ENCODE measurements at regions not wholly inside any gene's neighbourhood (a gene's known extent, or its start where the extent isn't known, plus 50 kb on each side); places are given as distances from the start of the nearest gene placed in this dataset.

DNA sequence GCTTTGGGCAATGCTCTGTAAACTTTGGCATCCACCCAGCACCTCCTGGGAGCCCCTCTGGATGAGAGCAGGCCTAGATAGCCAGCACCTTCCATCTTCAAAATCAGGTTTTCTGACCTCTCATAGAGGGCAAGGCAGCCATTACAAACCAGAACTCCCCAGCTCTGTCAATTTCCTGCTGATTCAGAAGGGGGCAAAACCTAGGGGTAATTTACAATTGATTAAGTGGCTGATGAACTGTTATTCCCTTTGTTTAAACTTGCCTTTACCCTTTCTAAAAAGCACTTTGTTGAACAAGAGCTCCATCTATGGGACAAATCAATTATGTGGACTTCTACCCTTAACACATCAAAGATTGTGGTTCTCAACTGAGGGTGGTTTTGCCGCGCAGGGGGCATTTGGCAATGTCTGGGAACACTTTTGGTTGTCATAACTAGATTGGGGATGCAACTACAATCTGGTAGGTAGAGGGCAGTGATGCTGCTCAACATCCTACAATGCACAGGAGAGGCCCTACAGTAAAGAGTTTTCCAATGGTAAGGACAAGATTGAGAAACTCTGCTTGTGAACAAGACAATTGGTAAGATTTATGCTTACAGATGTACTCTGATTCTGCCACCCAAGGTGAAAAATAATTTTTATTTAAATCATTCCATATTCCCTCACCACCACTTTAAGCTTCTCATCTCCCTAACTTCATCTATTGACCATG is 184.1 kb downstream of the MARCHF11 start:
- no peaks in the 10 kb centered on the region for H3K4me1 ChIP-seq
- peak in 2 of 4 donors; percentile 54 to 58 for DNase-seq
- intact Hi-C loops (cut with DNase I), result no loop called here

DNA sequence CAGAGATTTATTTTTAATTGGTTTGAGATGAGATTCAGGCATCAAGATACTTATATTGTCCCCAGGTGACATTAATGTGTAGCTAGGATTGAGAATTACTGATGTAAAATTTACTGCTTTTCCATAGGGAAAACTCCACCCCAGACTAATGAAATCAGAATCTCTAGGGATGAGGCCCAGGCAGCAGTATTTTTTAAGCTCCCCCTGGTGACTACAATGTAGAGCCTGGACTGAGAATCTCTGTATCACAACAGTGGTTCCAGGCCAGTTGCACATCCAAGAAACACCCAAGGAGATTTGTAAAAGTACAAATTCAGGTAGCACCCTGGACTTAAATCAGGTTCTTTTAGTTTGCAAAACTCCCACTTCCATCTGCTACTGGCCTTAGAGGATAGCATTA is 185.7 kb downstream of the MARCHF11 start:
- ATAC-seq (no peak), DNase-seq (no peak)
- no peak overlapping the region for H3K27ac ChIP-seq
- H3K36me3 ChIP-seq, result no peaks in the 10 kb centered on the region
- intact Hi-C loops (cut with DNase I), result no loop called here
- H3K4me1 ChIP-seq, result no peaks in the 10 kb centered on the region
- peaks cover 0 to 30% of the 10 kb centered on the region in 2 donors for H3K9me3 ChIP-seq
- no peak overlapping the region for H3K4me3 ChIP-seq
- H3K27me3 ChIP-seq, result no peaks in the 10 kb centered on the region
- TF ChIP-seq, protein P1, sequence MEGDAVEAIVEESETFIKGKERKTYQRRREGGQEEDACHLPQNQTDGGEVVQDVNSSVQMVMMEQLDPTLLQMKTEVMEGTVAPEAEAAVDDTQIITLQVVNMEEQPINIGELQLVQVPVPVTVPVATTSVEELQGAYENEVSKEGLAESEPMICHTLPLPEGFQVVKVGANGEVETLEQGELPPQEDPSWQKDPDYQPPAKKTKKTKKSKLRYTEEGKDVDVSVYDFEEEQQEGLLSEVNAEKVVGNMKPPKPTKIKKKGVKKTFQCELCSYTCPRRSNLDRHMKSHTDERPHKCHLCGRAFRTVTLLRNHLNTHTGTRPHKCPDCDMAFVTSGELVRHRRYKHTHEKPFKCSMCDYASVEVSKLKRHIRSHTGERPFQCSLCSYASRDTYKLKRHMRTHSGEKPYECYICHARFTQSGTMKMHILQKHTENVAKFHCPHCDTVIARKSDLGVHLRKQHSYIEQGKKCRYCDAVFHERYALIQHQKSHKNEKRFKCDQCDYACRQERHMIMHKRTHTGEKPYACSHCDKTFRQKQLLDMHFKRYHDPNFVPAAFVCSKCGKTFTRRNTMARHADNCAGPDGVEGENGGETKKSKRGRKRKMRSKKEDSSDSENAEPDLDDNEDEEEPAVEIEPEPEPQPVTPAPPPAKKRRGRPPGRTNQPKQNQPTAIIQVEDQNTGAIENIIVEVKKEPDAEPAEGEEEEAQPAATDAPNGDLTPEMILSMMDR (IDR thresholded peaks at IDR 0.05), result no peak

More for the DNA sequence above, 184.1 kb downstream of the MARCHF11 start:
- Histone ChIP-seq H3K9me3 (peaks cover 0 to 23% of the 10 kb centered on the region in 2 donors), H3K4me3 (no peak overlapping the region), H3K27me3 (no peaks in the 10 kb centered on the region), H3K36me3 (no peaks in the 10 kb centered on the region), H3K27ac (no peak overlapping the region)
- TF ChIP-seq, protein P1 (IDR thresholded peaks at IDR 0.05), result peak in 1 of 2 donors; percentile 20
- peak; percentile 47 for ATAC-seq

DNA sequence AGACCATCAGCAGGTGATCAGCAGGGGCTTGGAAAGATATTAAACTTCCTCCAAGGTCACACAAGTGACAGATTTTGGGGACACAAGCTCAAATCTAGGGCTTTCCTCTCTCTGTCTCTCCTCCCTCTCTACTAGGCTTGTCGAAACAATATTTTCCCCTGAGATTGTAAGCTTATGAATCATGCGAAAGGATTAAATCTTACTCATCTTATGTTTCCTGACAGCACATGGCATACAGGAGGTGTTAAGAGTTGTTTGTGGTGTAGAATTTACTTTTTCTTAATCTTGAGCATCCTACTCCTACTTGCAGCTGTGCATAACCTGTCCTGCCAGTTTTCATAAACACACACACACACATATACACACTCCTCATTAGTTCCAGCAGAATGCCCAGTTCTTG is 186.3 kb downstream of the MARCHF11 start:
- H3K4me3 ChIP-seq, result no peak overlapping the region
- H3K36me3 ChIP-seq, result no peaks in the 10 kb centered on the region
- peaks cover 0 to 30% of the 10 kb centered on the region in 2 donors for H3K9me3 ChIP-seq
- ATAC-seq (no peak), DNase-seq (no peak)
- no peaks in the 10 kb centered on the region for H3K27me3 ChIP-seq
- intact Hi-C loops (cut with DNase I), result no loop called here
- TF ChIP-seq, protein P1 (IDR thresholded peaks at IDR 0.05), result no peak
- no peak overlapping the region for H3K27ac ChIP-seq
- no peaks in the 10 kb centered on the region for H3K4me1 ChIP-seq

DNA sequence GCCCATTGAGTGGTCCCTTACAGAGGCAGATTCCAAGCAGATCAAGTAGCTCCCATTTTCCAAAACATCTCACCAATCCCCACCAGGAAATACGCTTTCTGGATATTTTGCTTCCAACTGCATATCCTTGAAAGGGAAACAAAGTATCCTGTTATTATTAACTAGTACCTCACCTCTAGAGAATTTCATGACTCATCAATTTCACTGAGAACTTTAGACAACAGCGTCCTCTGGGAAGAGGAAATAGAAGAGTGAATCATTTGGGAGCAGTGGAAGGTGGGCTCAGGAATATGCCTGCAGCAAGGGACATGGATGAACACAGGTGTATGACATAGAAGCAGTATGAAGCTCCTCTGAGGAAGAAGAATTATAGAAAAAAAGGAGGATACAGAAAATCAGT is 186.7 kb downstream of the MARCHF11 start:
- intact Hi-C loops (cut with DNase I), result no loop called here
- H3K27me3 ChIP-seq, result no peaks in the 10 kb centered on the region

DNA sequence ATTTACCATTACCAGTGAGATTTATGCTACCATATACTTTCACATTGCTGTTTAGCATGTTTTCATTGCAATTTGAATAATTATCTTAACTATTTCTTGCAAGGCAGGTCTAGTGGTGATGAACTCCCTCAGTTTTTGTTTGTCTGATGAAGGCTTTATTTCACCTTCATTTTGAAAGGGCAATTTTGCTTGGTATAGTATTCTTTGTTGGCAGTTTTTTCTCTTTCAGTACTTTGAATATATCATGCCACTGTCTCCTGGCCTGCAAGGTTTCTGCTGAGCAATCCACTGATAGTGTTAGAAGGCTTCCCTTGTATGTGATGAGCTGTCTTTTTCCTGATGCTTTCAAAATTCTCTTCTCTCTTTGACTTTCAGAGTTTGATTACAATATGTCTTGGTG is 188.0 kb downstream of the MARCHF11 start:
- TF ChIP-seq, protein P1 (IDR thresholded peaks at IDR 0.05), result no peak
- no peak overlapping the region for H3K27ac ChIP-seq
- intact Hi-C loops (cut with DNase I), result no loop called here
- H3K4me3 ChIP-seq, result no peak overlapping the region
- no peaks in the 10 kb centered on the region for H3K4me1 ChIP-seq
- no peaks in the 10 kb centered on the region for H3K27me3 ChIP-seq
- H3K36me3 ChIP-seq, result no peaks in the 10 kb centered on the region
- H3K9me3 ChIP-seq, result peaks cover 0 to 34% of the 10 kb centered on the region in 2 donors
- ATAC-seq, result no peak
- DNase-seq, result no peak

More for the DNA sequence above, 186.7 kb downstream of the MARCHF11 start:
- H3K36me3 ChIP-seq, result no peaks in the 10 kb centered on the region
- TF ChIP-seq, protein P1 (IDR thresholded peaks at IDR 0.05), result no peak
- no peak overlapping the region for H3K4me3 ChIP-seq
- DNase-seq (no peak), ATAC-seq (no peak)
- no peak overlapping the region for H3K27ac ChIP-seq
- no peaks in the 10 kb centered on the region for H3K4me1 ChIP-seq
- peaks cover 0 to 30% of the 10 kb centered on the region in 2 donors for H3K9me3 ChIP-seq
